ENCODE measurements at regions not wholly inside any gene's neighbourhood (a gene's known extent, or its start where the extent isn't known, plus 50 kb on each side); places are given as distances from the start of the nearest gene placed in this dataset.

DNA sequence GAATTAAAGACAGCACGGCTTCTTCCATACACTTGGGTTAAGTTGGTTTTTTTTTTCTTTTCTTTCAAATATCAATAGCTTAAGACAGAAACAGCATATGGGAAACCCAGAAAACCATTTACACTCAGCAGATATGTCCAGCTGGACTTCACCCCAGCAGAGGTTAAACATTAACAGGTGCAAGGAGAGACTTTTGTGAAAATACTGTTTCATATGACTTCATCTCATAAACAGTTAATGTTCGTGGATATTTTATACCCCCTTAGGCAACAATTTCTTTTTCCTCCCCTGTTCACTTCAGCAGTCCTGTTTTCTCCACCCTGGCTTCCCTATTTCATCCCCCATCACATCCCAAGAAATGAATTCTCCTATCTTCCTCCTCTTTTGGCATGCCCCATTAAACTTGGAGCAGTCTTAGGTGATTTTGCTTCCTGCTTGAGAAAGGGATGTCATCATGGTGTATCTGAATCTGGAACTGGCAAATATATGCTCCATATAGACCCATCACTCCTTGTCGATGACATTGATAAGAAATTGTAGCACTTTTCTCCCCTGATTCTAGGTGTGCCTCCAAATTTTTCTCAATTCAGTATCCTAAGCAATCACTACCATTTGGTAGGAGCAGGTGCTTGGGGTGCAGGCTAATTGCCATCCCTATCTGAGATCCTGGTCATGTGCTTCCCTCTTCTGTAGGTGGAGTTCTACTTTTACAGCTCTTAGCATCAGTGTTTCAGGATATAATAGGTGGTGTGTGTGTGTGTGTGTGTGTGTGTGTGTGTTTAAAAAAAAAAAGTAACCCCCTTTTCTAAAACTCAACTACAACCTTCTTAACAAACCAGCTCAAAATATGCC, 67.9 kb downstream of the BMP4 start:
- Histone ChIP-seq H3K4me3 (ENCODE audit: insufficient read depth in 1 of 2, low read depth in 1 of 2, low read length in 2 of 2) (no peak overlapping the region), H3K36me3 (ENCODE audit: control insufficient read depth in 1 of 2, insufficient read depth in 2 of 2, low read depth in 1 of 2, low read length in 2 of 2) (no peaks in the 10 kb centered on the region)

DNA sequence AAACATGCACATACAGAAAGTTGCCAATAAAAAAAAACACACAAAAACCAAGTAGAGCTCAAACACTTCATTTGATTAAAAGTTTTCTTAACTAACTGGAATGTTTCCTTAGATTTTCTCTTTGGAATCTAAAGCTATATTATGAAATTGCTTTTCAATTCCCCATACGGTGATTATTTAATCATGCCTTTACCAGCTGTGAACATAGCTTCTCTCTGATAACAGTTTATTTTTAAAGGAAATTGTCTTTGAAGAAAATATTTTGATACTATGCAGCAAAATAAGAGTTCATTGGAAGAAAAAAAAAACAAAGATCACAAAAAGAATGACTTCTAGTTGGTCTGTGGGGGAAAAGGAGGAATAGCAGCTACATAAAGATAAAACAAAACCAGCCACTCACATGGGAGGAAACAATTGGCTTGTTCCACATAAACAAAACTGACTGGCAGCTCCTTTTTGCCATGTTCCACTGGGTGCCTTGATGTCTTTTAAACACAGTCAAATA, 71.4 kb downstream of the BMP4 start:
- H3K4ac ChIP-seq (ENCODE audit: low read depth in 1 of 2, low read length in 2 of 2), result no peak overlapping the region
- H3K4me3 ChIP-seq (ENCODE audit: insufficient read depth in 1 of 2, low read depth in 1 of 2, low read length in 2 of 2), result no peak overlapping the region
- H3K79me1 ChIP-seq (replicated peaks; ENCODE audit: low read length, poor library complexity, severe bottlenecking), result no peaks in the 10 kb centered on the region
- no peaks in the 10 kb centered on the region for H3K9me3 ChIP-seq (ENCODE audit: control insufficient read depth, low read length)
- H4K91ac ChIP-seq (ENCODE audit: low read length), result no peak overlapping the region
- H2BK12ac ChIP-seq (ENCODE audit: low read length in 2 of 2), result peak overlapping the region in 1 of 2 experiments; percentile 84
- no peak overlapping the region for H2AFZ ChIP-seq (ENCODE audit: low read depth, low read length)
- no peak overlapping the region for H3K4me2 ChIP-seq (ENCODE audit: low read length, poor library complexity, severe bottlenecking)
- H3K27ac ChIP-seq (ENCODE audit: low read length, poor library complexity, severe bottlenecking), result no peak overlapping the region
- peaks cover under 1% of the 10 kb centered on the region for H3K4me1 ChIP-seq (ENCODE audit: control insufficient read depth, insufficient read depth, low read depth, low read length)
- no peak overlapping the region for H2BK120ac ChIP-seq (ENCODE audit: low read depth, low read length)
- H3K23ac ChIP-seq (ENCODE audit: low read length in 2 of 2), result no peak overlapping the region
- WGBS, result no CpG with 5 or more reads among the region's 1 CpG
- H3K14ac ChIP-seq (ENCODE audit: low read length in 2 of 2), result no peak overlapping the region
- no peaks in the 10 kb centered on the region for H3K36me3 ChIP-seq (ENCODE audit: control insufficient read depth in 1 of 2, insufficient read depth in 2 of 2, low read depth in 1 of 2, low read length in 2 of 2)
- DNase-seq, result no peak
- H2BK5ac ChIP-seq (ENCODE audit: low read depth, low read length, poor library complexity, severe bottlenecking), result no peak overlapping the region
- H3K9ac ChIP-seq (ENCODE audit: low read length), result no peak overlapping the region
- H4K8ac ChIP-seq (ENCODE audit: low read length), result no peak overlapping the region
- H2BK15ac ChIP-seq (ENCODE audit: low read depth, poor library complexity, severe bottlenecking), result no peak overlapping the region
- no peak overlapping the region for H2AK5ac ChIP-seq (ENCODE audit: low read length, severe bottlenecking)
- no peaks in the 10 kb centered on the region for H3K27me3 ChIP-seq (ENCODE audit: control insufficient read depth in 1 of 2, insufficient read depth in 1 of 2, low read length in 2 of 2)
- no peak overlapping the region for H3K18ac ChIP-seq (ENCODE audit: low read depth in 1 of 2, low read length in 2 of 2)

More for the DNA sequence above, 67.9 kb downstream of the BMP4 start:
- Histone ChIP-seq H2BK120ac (ENCODE audit: low read depth, low read length) (no peak overlapping the region), H2BK15ac (ENCODE audit: low read depth, poor library complexity, severe bottlenecking) (no peak overlapping the region), H3K4ac (ENCODE audit: low read depth in 1 of 2, low read length in 2 of 2) (no peak overlapping the region), H3K18ac (ENCODE audit: low read depth in 1 of 2, low read length in 2 of 2) (no peak overlapping the region), H3K27me3 (ENCODE audit: control insufficient read depth in 1 of 2, insufficient read depth in 1 of 2, low read length in 2 of 2) (no peaks in the 10 kb centered on the region), H4K91ac (ENCODE audit: low read length) (no peak overlapping the region), H4K8ac (ENCODE audit: low read length) (no peak overlapping the region), H2AK5ac (ENCODE audit: low read length, severe bottlenecking) (peak overlapping the region; percentile 4), H3K4me1 (ENCODE audit: control insufficient read depth, insufficient read depth, low read depth, low read length) (peaks cover 5% of the 10 kb centered on the region), H3K9ac (ENCODE audit: low read length) (no peak overlapping the region), H2BK12ac (ENCODE audit: low read length in 2 of 2) (no peak overlapping the region), H2AFZ (ENCODE audit: low read depth, low read length) (no peak overlapping the region), H3K14ac (ENCODE audit: low read length in 2 of 2) (no peak overlapping the region), H3K23ac (ENCODE audit: low read length in 2 of 2) (no peak overlapping the region), H3K79me1 (replicated peaks; ENCODE audit: low read length, poor library complexity, severe bottlenecking) (no peaks in the 10 kb centered on the region), H2BK5ac (ENCODE audit: low read depth, low read length, poor library complexity, severe bottlenecking) (no peak overlapping the region), H3K4me2 (ENCODE audit: low read length, poor library complexity, severe bottlenecking) (no peak overlapping the region), H3K9me3 (ENCODE audit: control insufficient read depth, low read length) (no peaks in the 10 kb centered on the region), H3K27ac (ENCODE audit: low read length, poor library complexity, severe bottlenecking) (peak overlapping the region; percentile 84)
- DNase-seq, result no peak
- WGBS, result 100% methylated on average over 2 of the region's 3 CpGs

DNA sequence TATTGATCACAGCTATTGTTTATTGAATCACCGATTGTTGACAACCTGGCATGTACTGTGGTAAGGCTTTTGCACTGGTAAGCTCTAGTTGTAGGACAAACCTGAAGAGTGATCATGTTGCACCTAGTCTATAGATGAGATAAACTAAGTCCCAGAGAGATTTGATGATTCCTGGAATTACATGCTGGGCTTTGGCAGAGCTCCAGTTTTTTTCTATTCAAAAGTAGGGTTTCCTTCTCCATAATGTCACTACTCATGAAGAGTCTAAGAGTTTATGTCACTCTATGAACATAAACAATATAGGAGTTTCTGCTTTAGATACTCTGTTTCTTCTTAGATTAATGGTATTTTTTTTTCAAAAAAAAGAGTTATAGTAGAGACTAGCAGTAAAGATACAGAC, 72.0 kb downstream of the BMP4 start:
- WGBS, result 97% methylated on average over 1 of the region's 1 CpG
- Histone ChIP-seq H3K14ac (ENCODE audit: low read length in 2 of 2) (no peak overlapping the region), H3K9ac (ENCODE audit: low read length) (no peak overlapping the region)

DNA sequence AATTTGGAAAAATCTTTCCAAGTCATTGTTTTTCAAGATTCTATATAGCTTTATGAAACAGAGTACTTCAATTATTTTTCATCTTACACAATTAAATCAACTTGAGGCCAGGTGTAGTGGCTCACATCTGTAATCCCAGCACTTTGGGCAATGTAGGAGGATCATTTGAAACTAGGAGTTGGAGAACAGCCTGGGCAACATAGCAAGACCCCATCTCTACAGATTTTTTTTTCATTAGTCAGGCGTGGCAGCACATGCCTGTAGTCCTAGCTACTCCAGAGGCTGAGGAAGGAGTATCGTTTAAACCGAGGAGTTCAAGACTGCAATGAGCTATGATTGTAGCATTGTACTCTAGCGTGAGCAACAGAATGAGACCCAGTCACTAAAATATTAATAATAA, 72.9 kb downstream of the BMP4 start:
- Histone ChIP-seq H3K27ac (ENCODE audit: low read length, poor library complexity, severe bottlenecking) (no peak overlapping the region), H3K79me1 (replicated peaks; ENCODE audit: low read length, poor library complexity, severe bottlenecking) (no peaks in the 10 kb centered on the region), H4K91ac (ENCODE audit: low read length) (no peak overlapping the region), H3K9me3 (ENCODE audit: control insufficient read depth, low read length) (no peaks in the 10 kb centered on the region), H3K36me3 (ENCODE audit: control insufficient read depth in 1 of 2, insufficient read depth in 2 of 2, low read depth in 1 of 2, low read length in 2 of 2) (no peaks in the 10 kb centered on the region), H3K23ac (ENCODE audit: low read length in 2 of 2) (no peak overlapping the region), H2BK12ac (ENCODE audit: low read length in 2 of 2) (no peak overlapping the region), H3K18ac (ENCODE audit: low read depth in 1 of 2, low read length in 2 of 2) (no peak overlapping the region), H2BK120ac (ENCODE audit: low read depth, low read length) (no peak overlapping the region), H4K8ac (ENCODE audit: low read length) (no peak overlapping the region), H3K4ac (ENCODE audit: low read depth in 1 of 2, low read length in 2 of 2) (no peak overlapping the region), H3K4me2 (ENCODE audit: low read length, poor library complexity, severe bottlenecking) (no peak overlapping the region), H2BK5ac (ENCODE audit: low read depth, low read length, poor library complexity, severe bottlenecking) (no peak overlapping the region), H3K4me1 (ENCODE audit: control insufficient read depth, insufficient read depth, low read depth, low read length) (no peaks in the 10 kb centered on the region), H3K9ac (ENCODE audit: low read length) (no peak overlapping the region), H3K14ac (ENCODE audit: low read length in 2 of 2) (no peak overlapping the region), H3K27me3 (ENCODE audit: control insufficient read depth in 1 of 2, insufficient read depth in 1 of 2, low read length in 2 of 2) (no peaks in the 10 kb centered on the region), H2BK15ac (ENCODE audit: low read depth, poor library complexity, severe bottlenecking) (no peak overlapping the region), H3K4me3 (ENCODE audit: insufficient read depth in 1 of 2, low read depth in 1 of 2, low read length in 2 of 2) (no peak overlapping the region), H2AK5ac (ENCODE audit: low read length, severe bottlenecking) (no peak overlapping the region), H2AFZ (ENCODE audit: low read depth, low read length) (no peak overlapping the region)
- no peak for DNase-seq
- 100% methylated on average over 3 of the region's 4 CpGs for WGBS

More for the DNA sequence above, 72.0 kb downstream of the BMP4 start:
- no peak overlapping the region for H2BK5ac ChIP-seq (ENCODE audit: low read depth, low read length, poor library complexity, severe bottlenecking)
- H3K27ac ChIP-seq (ENCODE audit: low read length, poor library complexity, severe bottlenecking), result no peak overlapping the region
- H4K91ac ChIP-seq (ENCODE audit: low read length), result no peak overlapping the region
- no peak overlapping the region for H2BK12ac ChIP-seq (ENCODE audit: low read length in 2 of 2)
- no peak overlapping the region for H3K4me3 ChIP-seq (ENCODE audit: insufficient read depth in 1 of 2, low read depth in 1 of 2, low read length in 2 of 2)
- no peaks in the 10 kb centered on the region for H3K27me3 ChIP-seq (ENCODE audit: control insufficient read depth in 1 of 2, insufficient read depth in 1 of 2, low read length in 2 of 2)
- DNase-seq, result no peak
- H3K9me3 ChIP-seq (ENCODE audit: control insufficient read depth, low read length), result no peaks in the 10 kb centered on the region
- no peaks in the 10 kb centered on the region for H3K4me1 ChIP-seq (ENCODE audit: control insufficient read depth, insufficient read depth, low read depth, low read length)
- no peak overlapping the region for H3K18ac ChIP-seq (ENCODE audit: low read depth in 1 of 2, low read length in 2 of 2)
- no peak overlapping the region for H3K4me2 ChIP-seq (ENCODE audit: low read length, poor library complexity, severe bottlenecking)
- no peak overlapping the region for H2BK120ac ChIP-seq (ENCODE audit: low read depth, low read length)
- no peak overlapping the region for H3K23ac ChIP-seq (ENCODE audit: low read length in 2 of 2)
- no peaks in the 10 kb centered on the region for H3K36me3 ChIP-seq (ENCODE audit: control insufficient read depth in 1 of 2, insufficient read depth in 2 of 2, low read depth in 1 of 2, low read length in 2 of 2)
- no peak overlapping the region for H4K8ac ChIP-seq (ENCODE audit: low read length)
- H3K79me1 ChIP-seq (replicated peaks; ENCODE audit: low read length, poor library complexity, severe bottlenecking), result no peaks in the 10 kb centered on the region
- no peak overlapping the region for H2AFZ ChIP-seq (ENCODE audit: low read depth, low read length)
- H2BK15ac ChIP-seq (ENCODE audit: low read depth, poor library complexity, severe bottlenecking), result no peak overlapping the region
- H2AK5ac ChIP-seq (ENCODE audit: low read length, severe bottlenecking), result no peak overlapping the region
- H3K4ac ChIP-seq (ENCODE audit: low read depth in 1 of 2, low read length in 2 of 2), result no peak overlapping the region
